ENCODE measurements at regions not wholly inside any gene's neighbourhood (a gene's known extent, or its start where the extent isn't known, plus 50 kb on each side); places are given as distances from the start of the nearest gene placed in this dataset.

- POLR2A ChIA-PET (ENCODE audit: unreplicated experiment): no interaction called here
- dilution Hi-C loops (cut with HindIII; ENCODE audit: low sequenced_read_pairs, unreplicated experiment) (no loop called here), intact Hi-C loops (cut with micrococcal nuclease) (no loop called here), in situ Hi-C loops (cut with MboI; ENCODE audit: low sequenced_read_pairs) (no loop called here)
- ATAC-seq (ENCODE audit: low read depth) (no peak), DNase-seq (no peak)
- Histone ChIP-seq H3K14ac (replicated peaks; ENCODE audit: low read depth, low read length) (no peak overlapping the region), H3K79me1 (ENCODE audit: low read depth in 1 of 2, low read length in 2 of 2) (no peaks in the 10 kb centered on the region), H2BK20ac (ENCODE audit: low read depth, low read length) (no peak overlapping the region), H2BK15ac (ENCODE audit: low read depth, low read length) (no peak overlapping the region), H2AFZ (replicated peaks; ENCODE audit: low read length, poor library complexity) (no peak overlapping the region), H4K5ac (ENCODE audit: low read depth, low read length) (no peak overlapping the region), H4K20me1 (ENCODE audit: insufficient read depth, low read length) (no peaks in the 10 kb centered on the region), H3K18ac (ENCODE audit: low read depth, low read length) (no peak overlapping the region), H3K27ac (ENCODE audit: insufficient read depth, low read length) (no peak overlapping the region), H3K36me3 (ENCODE audit: control insufficient read depth, insufficient read depth, low read length) (no peaks in the 10 kb centered on the region), H2BK120ac (ENCODE audit: low read depth, low read length) (no peak overlapping the region), H4K8ac (ENCODE audit: low read depth in 2 of 2, low read length in 2 of 2) (no peak overlapping the region), H2BK5ac (ENCODE audit: low read depth, low read length, poor library complexity, severe bottlenecking) (no peak overlapping the region), H3K4me1 (ENCODE audit: control insufficient read depth, insufficient read depth, low read length) (no peaks in the 10 kb centered on the region), H4K91ac (ENCODE audit: insufficient read depth, low read depth, low read length) (no peak overlapping the region), H3K4ac (ENCODE audit: low read depth, low read length) (no peak overlapping the region), H3K9me1 (ENCODE audit: insufficient read depth, low read length) (no peaks in the 10 kb centered on the region), H2AK9ac (replicated peaks; ENCODE audit: low read depth, low read length, poor library complexity) (no peak overlapping the region), H3K4me2 (ENCODE audit: low read depth, low read length) (no peak overlapping the region), H3K27me3 (ENCODE audit: control insufficient read depth, insufficient read depth, low read length) (no peaks in the 10 kb centered on the region), H3K4me3 (ENCODE audit: insufficient read depth, low read depth, low read length) (no peak overlapping the region), H3K9me3 (ENCODE audit: control insufficient read depth, insufficient read depth, low read length) (no peaks in the 10 kb centered on the region), H3K9ac (ENCODE audit: low read depth, low read length) (no peak overlapping the region), H2AK5ac (ENCODE audit: low read depth, low read length) (no peak overlapping the region), H3K23ac (ENCODE audit: low read depth, low read length) (no peak overlapping the region), H3K56ac (ENCODE audit: extremely low read depth, insufficient read depth, low read length) (no peak overlapping the region)
- TF ChIP-seq ELK1 (IDR thresholded peaks at IDR 0.05; ENCODE audit: borderline replicate concordance, low read depth, low read length): no peak
- TF ChIP-seq FOS (IDR thresholded peaks at IDR 0.05; ENCODE audit: low read depth, low read length): no peak
- TF ChIP-seq BHLHE40 (IDR thresholded peaks at IDR 0.05; ENCODE audit: low read depth, low read length): no peak
- BruUV-seq (replicated peaks): no TSS peak
- CTCF ChIA-PET: interaction anchor here (0.6 kb wide), 1 partner anchor 205 kb away, joined by 6 read pairs; no protein-coding TSS in a partner anchor
- WGBS, 2 experiments (ENCODE audit: extremely low coverage in 2 of 2, insufficient read length in 1 of 2): no CpG with 5 or more reads among the region's 1 CpG
Observed at GRCh38 chr7:119895320-119895719, 377.7 kb upstream of the KCND2 start.

Measured in IMR-90 (cell line).